AG08396 (cell line): ENCODE measurements at regions not wholly inside any gene's neighbourhood (a gene's known extent, or its start where the extent isn't known, plus 50 kb on each side); places are given as distances from the start of the nearest gene placed in this dataset.
"Not testable (repeated sequence)": the region's sequence is repeated elsewhere in the genome, so short reads cannot be mapped to it uniquely, and the experiment has no call there.

Experiments used
- DNase-seq: peaks from one replicate; pipeline ENCODE4 v3.0.0; 2012; ENCODE audit warnings: low spot score, mixed read lengths

- no peak for DNase-seq
Measured at GRCh38 chr5:125961150-125961549, 462.1 kb upstream of the GRAMD2B start.

GRCh38 chr5:125965577-125965976, 457.6 kb upstream of the GRAMD2B start:
- DNase-seq: no peak

GRCh38 chr5:125967576-125967975, 455.6 kb upstream of the GRAMD2B start:
- DNase-seq: no peak

- no peak for DNase-seq
Measured at GRCh38 chr5:125969011-125969813, 454.0 kb upstream of the GRAMD2B start.

- DNase-seq: no peak
Measured at GRCh38 chr5:125969814-125970171, 453.4 kb upstream of the GRAMD2B start.

- DNase-seq: no peak
Measured at GRCh38 chr5:125970631-125971307, 452.4 kb upstream of the GRAMD2B start.

GRCh38 chr5:125972706-125973105, 450.5 kb upstream of the GRAMD2B start:
- no peak for DNase-seq

GRCh38 chr5:125974679-125975078, 448.5 kb upstream of the GRAMD2B start:
- DNase-seq: no peak

- DNase-seq: no peak
Measured at GRCh38 chr5:125976421-125977000, 446.7 kb upstream of the GRAMD2B start.

GRCh38 chr5:125978015-125978414, 445.2 kb upstream of the GRAMD2B start:
- no peak for DNase-seq

- no peak for DNase-seq
Measured at GRCh38 chr5:125979636-125980035, 443.6 kb upstream of the GRAMD2B start.

GRCh38 chr5:125981016-125981415, 442.2 kb upstream of the GRAMD2B start:
- no peak for DNase-seq

- DNase-seq: no peak
Measured at GRCh38 chr5:125987677-125988255, 435.4 kb upstream of the GRAMD2B start.

GRCh38 chr5:125992050-125992449, 431.2 kb upstream of the GRAMD2B start:
- DNase-seq: no peak

GRCh38 chr5:125999271-126000030, 423.8 kb upstream of the GRAMD2B start:
- not testable (repeated sequence) for DNase-seq

GRCh38 chr5:126000507-126000906, 422.7 kb upstream of the GRAMD2B start:
- DNase-seq: no peak

- DNase-seq: peak; percentile 37
Measured at GRCh38 chr5:126002222-126002897, 420.8 kb upstream of the GRAMD2B start.

GRCh38 chr5:126003309-126003708, 419.9 kb upstream of the GRAMD2B start:
- peak; percentile 31 for DNase-seq

GRCh38 chr5:126004636-126005035, 418.6 kb upstream of the GRAMD2B start:
- DNase-seq: no peak

- peak; percentile 10 for DNase-seq
Measured at GRCh38 chr5:126007841-126008240, 415.4 kb upstream of the GRAMD2B start.

- no peak for DNase-seq
Measured at GRCh38 chr5:126009566-126009965, 413.6 kb upstream of the GRAMD2B start.
